Transverse colon (tissue), 4 donors: ENCODE measurements at regions not wholly inside any gene's neighbourhood (a gene's known extent, or its start where the extent isn't known, plus 50 kb on each side); places are given as distances from the start of the nearest gene placed in this dataset.
A peak's percentile ranks its signal among the peaks of the same experiment; 100 is the strongest.

Source experiments
- EP300 ChIP-seq: sonication (generic); formaldehyde crosslinking; IDR thresholded peaks from one replicate; pipeline ENCODE4 v1.6.1; 2017; ENCODE audit warnings: antibody characterized with exemption, low read depth
- POLR2A ChIP-seq: fragments of 450-650 bp; IDR thresholded peaks from one replicate; pipeline ENCODE4 v1.6.1; 2016; ENCODE audit warnings: antibody characterized with exemption, mild to moderate bottlenecking, moderate library complexity
- POLR2AphosphoS5 ChIP-seq, 3 donors: sonication (generic); formaldehyde crosslinking; IDR thresholded peaks; one replicate each; pipeline ENCODE4 v1.6.1; 2016; ENCODE audit warnings: antibody characterized with exemption in 3 of 3
- TF ChIP-seq, protein P1 (sequence below), 5 experiments: fragments of 200-600 bp in 3 of 5; fragments of 450-650 bp in 2 of 5; sonication (generic) in 3 of 5; IDR thresholded peaks; 1 replicate in 2 of 5; 2 replicates in 3 of 5; pipeline ENCODE4 v1.5.1; 2016 to 2017; ENCODE audit warnings: antibody characterized with exemption in 5 of 5, inconsistent platforms in 3 of 5, mild to moderate bottlenecking in 2 of 5, moderate library complexity in 1 of 5

DNA sequence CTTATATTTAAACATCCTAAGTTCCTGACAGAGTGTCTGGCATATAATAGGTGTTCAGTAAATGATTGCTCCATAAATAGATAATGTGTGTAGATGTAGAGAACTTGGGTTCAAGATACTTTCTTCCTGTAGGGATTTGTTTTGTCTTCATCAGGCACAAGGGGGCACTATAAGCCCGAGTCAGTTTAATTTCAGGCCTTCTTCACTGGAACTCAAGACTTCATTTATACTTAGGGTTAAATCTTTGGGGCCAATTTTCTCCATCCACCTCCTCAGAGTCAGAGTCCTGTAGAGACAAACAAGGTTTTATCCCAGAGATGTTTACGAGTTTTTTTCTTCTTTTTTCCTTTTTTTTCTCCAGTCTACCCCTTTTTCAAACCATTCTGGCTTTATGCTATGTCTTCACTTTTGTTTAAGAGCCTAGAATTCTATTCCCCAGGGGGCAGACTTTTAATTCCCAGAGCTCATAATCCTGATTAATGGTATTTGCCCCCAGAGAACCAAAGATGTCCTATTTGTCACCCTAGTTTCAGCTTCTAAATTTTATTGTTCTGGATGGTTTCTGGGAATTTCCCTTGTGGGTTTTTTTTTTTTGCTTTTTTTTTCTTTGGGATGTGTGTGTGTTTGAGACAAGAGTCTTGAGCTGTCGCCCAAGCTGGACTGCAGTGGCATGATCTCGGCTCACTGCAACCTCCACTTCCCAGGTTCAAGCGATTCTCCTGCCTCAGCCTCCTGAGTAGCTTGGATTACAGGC, 88.4 kb downstream of the HFE start:
- no peak for TF ChIP-seq POLR2A
- TF ChIP-seq, protein P1, sequence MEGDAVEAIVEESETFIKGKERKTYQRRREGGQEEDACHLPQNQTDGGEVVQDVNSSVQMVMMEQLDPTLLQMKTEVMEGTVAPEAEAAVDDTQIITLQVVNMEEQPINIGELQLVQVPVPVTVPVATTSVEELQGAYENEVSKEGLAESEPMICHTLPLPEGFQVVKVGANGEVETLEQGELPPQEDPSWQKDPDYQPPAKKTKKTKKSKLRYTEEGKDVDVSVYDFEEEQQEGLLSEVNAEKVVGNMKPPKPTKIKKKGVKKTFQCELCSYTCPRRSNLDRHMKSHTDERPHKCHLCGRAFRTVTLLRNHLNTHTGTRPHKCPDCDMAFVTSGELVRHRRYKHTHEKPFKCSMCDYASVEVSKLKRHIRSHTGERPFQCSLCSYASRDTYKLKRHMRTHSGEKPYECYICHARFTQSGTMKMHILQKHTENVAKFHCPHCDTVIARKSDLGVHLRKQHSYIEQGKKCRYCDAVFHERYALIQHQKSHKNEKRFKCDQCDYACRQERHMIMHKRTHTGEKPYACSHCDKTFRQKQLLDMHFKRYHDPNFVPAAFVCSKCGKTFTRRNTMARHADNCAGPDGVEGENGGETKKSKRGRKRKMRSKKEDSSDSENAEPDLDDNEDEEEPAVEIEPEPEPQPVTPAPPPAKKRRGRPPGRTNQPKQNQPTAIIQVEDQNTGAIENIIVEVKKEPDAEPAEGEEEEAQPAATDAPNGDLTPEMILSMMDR (IDR thresholded peaks at IDR 0.05), result peak; percentile 63 to 74 (median 72)
- no peak for TF ChIP-seq POLR2AphosphoS5 (IDR thresholded peaks at IDR 0.05)
- TF ChIP-seq EP300, result no peak
